T-helper 17 cell (primary cell): ENCODE measurements at regions not wholly inside any gene's neighbourhood (a gene's known extent, or its start where the extent isn't known, plus 50 kb on each side); places are given as distances from the start of the nearest gene placed in this dataset.

ENCODE experiments used
- ATAC-seq: fragments of 150-1000 bp; cut with Tn5 transposase; 2 replicates; pipeline ENCODE4 v1.10.0; 2021; ENCODE audit warnings: mild to moderate bottlenecking, moderate library complexity
- DNase-seq, 3 donors: peaks; one replicate each; pipeline versions ENCODE4 v3.0.0 to v3.0.0-alpha.2; 2020 to 2021
- H3K9me3 ChIP-seq: one replicate; pipeline ENCODE4 v1.7.0; 2013; ENCODE audit warnings: low read length, mild to moderate bottlenecking; ENCODE audit not compliant: control insufficient read depth, poor library complexity, severe bottlenecking
- H3K27ac Mint-ChIP-seq: one replicate; pipeline ENCODE4 v1.8.0; 2022; ENCODE audit warnings: mild to moderate bottlenecking, moderate library complexity, mixed read lengths
- H3K27me3 Mint-ChIP-seq: one replicate; pipeline ENCODE4 v1.8.0; 2022; ENCODE audit warnings: mixed read lengths
- H3K36me3 Mint-ChIP-seq: one replicate; pipeline ENCODE4 v1.8.0; 2022; ENCODE audit warnings: low read depth, mixed read lengths
- H3K4me1 Mint-ChIP-seq: one replicate; pipeline ENCODE4 v1.8.0; 2022; ENCODE audit warnings: mild to moderate bottlenecking, mixed read lengths
- H3K4me3 Mint-ChIP-seq: one replicate; pipeline ENCODE4 v1.8.0; 2022; ENCODE audit warnings: mild to moderate bottlenecking, moderate library complexity, mixed read lengths

- no peak for ATAC-seq
- Mint-ChIP-seq H3K36me3 (no peaks in the 10 kb centered on the region), H3K27me3 (peaks cover 22% of the 10 kb centered on the region), H3K4me1 (no peaks in the 10 kb centered on the region), H3K4me3 (no peak overlapping the region), H3K27ac (no peak overlapping the region)
- no peak for DNase-seq
- H3K9me3 ChIP-seq = no peaks in the 10 kb centered on the region
Measured at GRCh38 chr1:220992705-220993052, 113.4 kb downstream of the HLX start.

GRCh38 chr1:220994671-220995070, 115.4 kb downstream of the HLX start:
- ATAC-seq = no peak

DNA sequence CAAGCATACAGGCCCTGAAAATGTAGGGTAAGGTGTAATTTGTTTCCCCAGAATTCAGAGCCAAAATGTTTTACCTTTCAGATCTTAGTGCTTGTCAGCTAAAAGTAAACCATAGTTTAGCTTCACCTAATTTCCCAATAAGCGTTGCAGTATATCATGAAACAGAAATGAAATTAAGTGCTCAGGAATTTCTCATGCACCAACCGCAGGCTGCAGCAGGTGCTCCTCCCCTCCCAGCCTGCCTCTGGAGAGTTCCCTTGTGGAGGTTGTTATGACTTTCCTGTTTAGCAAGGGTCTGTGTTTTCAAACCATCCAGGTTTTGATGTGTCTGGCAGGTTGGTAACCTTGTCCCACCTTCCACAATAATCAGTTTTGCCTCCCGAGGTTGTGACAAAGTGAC, 118.5 kb downstream of the HLX start:
- Mint-ChIP-seq H3K27ac (no peak overlapping the region), H3K27me3 (peaks cover 10% of the 10 kb centered on the region), H3K4me3 (no peak overlapping the region), H3K4me1 (no peaks in the 10 kb centered on the region), H3K36me3 (no peaks in the 10 kb centered on the region)
- ATAC-seq (no peak), DNase-seq (no peak)
- H3K9me3 ChIP-seq = no peaks in the 10 kb centered on the region

More at GRCh38 chr1:220994671-220995070, 115.4 kb downstream of the HLX start:
- Mint-ChIP-seq H3K4me3 (no peak overlapping the region), H3K36me3 (no peaks in the 10 kb centered on the region), H3K27ac (no peak overlapping the region), H3K27me3 (peaks cover 16% of the 10 kb centered on the region), H3K4me1 (no peaks in the 10 kb centered on the region)
- no peaks in the 10 kb centered on the region for H3K9me3 ChIP-seq
- no peak for DNase-seq

- no peak overlapping the region for H3K4me3 Mint-ChIP-seq
- no peaks in the 10 kb centered on the region for H3K4me1 Mint-ChIP-seq
- no peak for DNase-seq
- no peaks in the 10 kb centered on the region for H3K9me3 ChIP-seq
- no peaks in the 10 kb centered on the region for H3K36me3 Mint-ChIP-seq
- peak; percentile 37 for ATAC-seq
- H3K27me3 Mint-ChIP-seq = no peaks in the 10 kb centered on the region
- H3K27ac Mint-ChIP-seq = no peak overlapping the region
Measured at GRCh38 chr1:220999872-221000863, 120.9 kb downstream of the HLX start.

DNA sequence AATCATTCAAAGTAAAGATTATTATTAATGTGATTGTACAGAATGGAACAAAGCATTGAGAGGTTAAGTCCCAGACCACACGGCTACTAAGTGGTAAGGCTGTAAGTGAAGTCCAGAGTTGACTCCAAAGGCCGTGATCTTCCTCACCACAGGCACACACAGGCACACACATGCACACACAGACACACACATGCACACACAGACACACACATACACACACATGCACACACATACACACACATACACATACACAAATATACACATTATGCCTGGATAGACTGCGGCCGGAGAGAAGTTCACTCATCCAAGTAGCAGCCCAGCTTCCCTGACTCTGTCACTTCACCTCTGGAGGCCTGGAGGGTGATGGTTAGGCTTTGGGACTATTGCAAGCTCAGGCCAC, 121.9 kb downstream of the HLX start:
- H3K9me3 ChIP-seq = no peaks in the 10 kb centered on the region
- ATAC-seq (no peak), DNase-seq (no peak)
- H3K36me3 Mint-ChIP-seq = no peaks in the 10 kb centered on the region
- H3K4me3 Mint-ChIP-seq = no peak overlapping the region
- H3K27me3 Mint-ChIP-seq = no peaks in the 10 kb centered on the region
- H3K27ac Mint-ChIP-seq = no peak overlapping the region
- no peaks in the 10 kb centered on the region for H3K4me1 Mint-ChIP-seq

GRCh38 chr1:221002601-221003000, 123.4 kb downstream of the HLX start:
- DNase-seq = no peak
- H3K9me3 ChIP-seq = no peaks in the 10 kb centered on the region
- Mint-ChIP-seq H3K4me1 (no peaks in the 10 kb centered on the region), H3K36me3 (no peaks in the 10 kb centered on the region), H3K27ac (no peak overlapping the region), H3K4me3 (no peak overlapping the region), H3K27me3 (no peaks in the 10 kb centered on the region)
- no peak for ATAC-seq

GRCh38 chr1:221011145-221011544, 131.9 kb downstream of the HLX start:
- no peak for ATAC-seq
- Mint-ChIP-seq H3K4me3 (no peak overlapping the region), H3K36me3 (no peaks in the 10 kb centered on the region), H3K27me3 (peaks cover 24% of the 10 kb centered on the region), H3K27ac (no peak overlapping the region), H3K4me1 (no peaks in the 10 kb centered on the region)
- no peak for DNase-seq
- no peaks in the 10 kb centered on the region for H3K9me3 ChIP-seq

- Mint-ChIP-seq H3K27ac (no peak overlapping the region), H3K27me3 (peaks cover 27% of the 10 kb centered on the region), H3K4me1 (no peaks in the 10 kb centered on the region), H3K4me3 (no peak overlapping the region), H3K36me3 (no peaks in the 10 kb centered on the region)
- ATAC-seq (no peak), DNase-seq (no peak)
- peaks cover under 1% of the 10 kb centered on the region for H3K9me3 ChIP-seq
Measured at GRCh38 chr1:221012120-221012519, 132.9 kb downstream of the HLX start.

- no peaks in the 10 kb centered on the region for H3K36me3 Mint-ChIP-seq
- ATAC-seq (no peak), DNase-seq (no peak)
- H3K9me3 ChIP-seq = peaks cover 5% of the 10 kb centered on the region
- no peaks in the 10 kb centered on the region for H3K4me1 Mint-ChIP-seq
- H3K27ac Mint-ChIP-seq = no peak overlapping the region
- H3K27me3 Mint-ChIP-seq = peaks cover 27% of the 10 kb centered on the region
- no peak overlapping the region for H3K4me3 Mint-ChIP-seq
Measured at GRCh38 chr1:221013691-221014660, 134.7 kb downstream of the HLX start.

GRCh38 chr1:221015159-221015790, 136.0 kb downstream of the HLX start:
- no peaks in the 10 kb centered on the region for H3K36me3 Mint-ChIP-seq
- no peak for DNase-seq
- peaks cover 5% of the 10 kb centered on the region for H3K9me3 ChIP-seq
- no peaks in the 10 kb centered on the region for H3K4me1 Mint-ChIP-seq
- no peak overlapping the region for H3K4me3 Mint-ChIP-seq
- H3K27ac Mint-ChIP-seq = no peak overlapping the region
- H3K27me3 Mint-ChIP-seq = peaks cover 27% of the 10 kb centered on the region
- ATAC-seq = no peak

DNA sequence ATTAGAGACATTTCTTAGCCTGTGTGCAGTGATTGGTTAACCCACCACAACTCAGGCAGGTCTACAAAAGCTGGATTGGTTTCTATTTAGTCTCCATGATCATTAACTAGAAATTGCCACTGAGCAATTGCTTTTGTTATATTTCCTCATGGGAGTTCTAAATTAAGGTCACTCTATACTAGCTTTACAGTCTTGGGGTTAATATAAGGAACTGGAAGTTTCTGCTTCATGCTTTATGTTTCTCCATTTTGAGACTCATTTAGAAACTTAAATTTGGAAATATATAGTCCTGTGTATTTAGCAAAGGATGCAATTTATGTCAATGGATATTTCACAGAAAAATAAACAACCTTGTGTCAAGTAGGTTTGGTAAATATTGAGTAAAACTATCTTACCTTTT, 137.5 kb downstream of the HLX start:
- Mint-ChIP-seq H3K27me3 (peaks cover 20% of the 10 kb centered on the region), H3K4me1 (no peaks in the 10 kb centered on the region), H3K27ac (no peak overlapping the region), H3K36me3 (no peaks in the 10 kb centered on the region), H3K4me3 (no peak overlapping the region)
- H3K9me3 ChIP-seq = peaks cover 5% of the 10 kb centered on the region
- ATAC-seq = no peak
- no peak for DNase-seq

- Mint-ChIP-seq H3K27ac (no peak overlapping the region), H3K27me3 (peaks cover 20% of the 10 kb centered on the region)
- no peak for ATAC-seq
Measured at GRCh38 chr1:221018414-221018813, 139.2 kb downstream of the HLX start.

GRCh38 chr1:221022331-221022730, 143.1 kb downstream of the HLX start:
- H3K27me3 Mint-ChIP-seq = no peaks in the 10 kb centered on the region
- DNase-seq (no peak), ATAC-seq (no peak)
- no peaks in the 10 kb centered on the region for H3K4me1 Mint-ChIP-seq
- no peaks in the 10 kb centered on the region for H3K36me3 Mint-ChIP-seq
- peaks cover 2% of the 10 kb centered on the region for H3K9me3 ChIP-seq
- H3K4me3 Mint-ChIP-seq = no peak overlapping the region
- no peak overlapping the region for H3K27ac Mint-ChIP-seq

More at GRCh38 chr1:221018414-221018813, 139.2 kb downstream of the HLX start:
- no peaks in the 10 kb centered on the region for H3K36me3 Mint-ChIP-seq
- no peak for DNase-seq
- no peak overlapping the region for H3K4me3 Mint-ChIP-seq
- H3K4me1 Mint-ChIP-seq = no peaks in the 10 kb centered on the region
- H3K9me3 ChIP-seq = peaks cover 5% of the 10 kb centered on the region
